ENCODE measurements at regions not wholly inside any gene's neighbourhood (a gene's known extent, or its start where the extent isn't known, plus 50 kb on each side); places are given as distances from the start of the nearest gene placed in this dataset.

DNA sequence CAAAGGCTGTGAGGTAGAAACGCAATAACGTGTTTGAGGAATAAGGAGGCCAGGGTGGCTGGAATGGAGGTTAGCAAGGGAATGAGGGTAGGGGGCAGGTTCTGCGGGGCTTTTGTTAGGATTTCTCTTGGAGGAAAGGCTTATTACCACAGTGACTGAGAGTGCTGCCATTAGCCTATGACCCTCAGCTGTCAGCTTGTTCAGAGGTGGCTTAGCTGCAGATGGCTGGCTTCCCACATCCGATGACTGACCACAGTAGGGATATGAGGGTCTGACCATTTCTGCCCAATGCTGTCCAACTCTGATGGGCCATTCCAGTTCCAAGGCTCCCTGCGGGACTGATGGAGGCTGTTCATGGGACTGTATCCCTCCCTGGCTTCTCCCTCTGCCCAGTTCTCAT lies 181.8 kb downstream of the MIAT start:
- TF ChIP-seq, protein P1, sequence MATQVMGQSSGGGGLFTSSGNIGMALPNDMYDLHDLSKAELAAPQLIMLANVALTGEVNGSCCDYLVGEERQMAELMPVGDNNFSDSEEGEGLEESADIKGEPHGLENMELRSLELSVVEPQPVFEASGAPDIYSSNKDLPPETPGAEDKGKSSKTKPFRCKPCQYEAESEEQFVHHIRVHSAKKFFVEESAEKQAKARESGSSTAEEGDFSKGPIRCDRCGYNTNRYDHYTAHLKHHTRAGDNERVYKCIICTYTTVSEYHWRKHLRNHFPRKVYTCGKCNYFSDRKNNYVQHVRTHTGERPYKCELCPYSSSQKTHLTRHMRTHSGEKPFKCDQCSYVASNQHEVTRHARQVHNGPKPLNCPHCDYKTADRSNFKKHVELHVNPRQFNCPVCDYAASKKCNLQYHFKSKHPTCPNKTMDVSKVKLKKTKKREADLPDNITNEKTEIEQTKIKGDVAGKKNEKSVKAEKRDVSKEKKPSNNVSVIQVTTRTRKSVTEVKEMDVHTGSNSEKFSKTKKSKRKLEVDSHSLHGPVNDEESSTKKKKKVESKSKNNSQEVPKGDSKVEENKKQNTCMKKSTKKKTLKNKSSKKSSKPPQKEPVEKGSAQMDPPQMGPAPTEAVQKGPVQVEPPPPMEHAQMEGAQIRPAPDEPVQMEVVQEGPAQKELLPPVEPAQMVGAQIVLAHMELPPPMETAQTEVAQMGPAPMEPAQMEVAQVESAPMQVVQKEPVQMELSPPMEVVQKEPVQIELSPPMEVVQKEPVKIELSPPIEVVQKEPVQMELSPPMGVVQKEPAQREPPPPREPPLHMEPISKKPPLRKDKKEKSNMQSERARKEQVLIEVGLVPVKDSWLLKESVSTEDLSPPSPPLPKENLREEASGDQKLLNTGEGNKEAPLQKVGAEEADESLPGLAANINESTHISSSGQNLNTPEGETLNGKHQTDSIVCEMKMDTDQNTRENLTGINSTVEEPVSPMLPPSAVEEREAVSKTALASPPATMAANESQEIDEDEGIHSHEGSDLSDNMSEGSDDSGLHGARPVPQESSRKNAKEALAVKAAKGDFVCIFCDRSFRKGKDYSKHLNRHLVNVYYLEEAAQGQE (IDR thresholded peaks at IDR 0.05; ENCODE audit: insufficient read depth in 1 of 2, low read depth in 2 of 2, low read length in 2 of 2) = no peak
- no peak for TF ChIP-seq TAF1 (IDR thresholded peaks at IDR 0.05; ENCODE audit: borderline replicate concordance, insufficient read depth, low read length)
- TF ChIP-seq SIN3A (IDR thresholded peaks at IDR 0.05; ENCODE audit: borderline replicate concordance, insufficient read depth, low read length) = no peak
- no peak for TF ChIP-seq POLR2AphosphoS5 (IDR thresholded peaks at IDR 0.05; ENCODE audit: low read depth, low read length)
- no peak for TF ChIP-seq FOXP2 (optimal IDR thresholded peaks at IDR 0.05; ENCODE audit: borderline replicate concordance, extremely low read depth, extremely low read length, insufficient read depth)

DNA sequence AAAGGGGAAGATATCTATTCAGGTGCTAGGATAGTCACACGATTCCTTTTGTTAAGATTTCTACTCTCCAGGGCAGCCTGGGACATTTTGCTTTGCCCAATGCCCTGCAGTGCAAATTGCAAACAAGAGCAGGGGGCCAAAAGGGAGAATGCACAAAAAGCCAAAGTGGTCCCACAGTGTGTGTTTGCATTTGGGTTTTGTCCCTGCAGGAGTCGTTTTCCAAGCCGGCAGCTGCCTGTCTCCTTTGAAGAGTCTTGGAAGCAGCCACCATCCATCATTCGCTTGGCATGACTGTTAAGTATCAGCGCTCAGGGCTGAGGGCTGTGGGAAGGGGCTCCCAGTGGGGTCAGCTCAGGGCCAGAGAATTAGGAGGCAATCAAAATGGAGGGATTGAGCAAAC lies 184.7 kb downstream of the MIAT start:
- TF ChIP-seq FOXP2 (optimal IDR thresholded peaks at IDR 0.05; ENCODE audit: borderline replicate concordance, extremely low read depth, extremely low read length, insufficient read depth) (no peak), POLR2AphosphoS5 (IDR thresholded peaks at IDR 0.05; ENCODE audit: low read depth, low read length) (no peak), SIN3A (IDR thresholded peaks at IDR 0.05; ENCODE audit: borderline replicate concordance, insufficient read depth, low read length) (no peak), TAF1 (IDR thresholded peaks at IDR 0.05; ENCODE audit: borderline replicate concordance, insufficient read depth, low read length) (no peak)
- TF ChIP-seq, protein P1 (IDR thresholded peaks at IDR 0.05; ENCODE audit: insufficient read depth in 1 of 2, low read depth in 2 of 2, low read length in 2 of 2) = no peak

DNA sequence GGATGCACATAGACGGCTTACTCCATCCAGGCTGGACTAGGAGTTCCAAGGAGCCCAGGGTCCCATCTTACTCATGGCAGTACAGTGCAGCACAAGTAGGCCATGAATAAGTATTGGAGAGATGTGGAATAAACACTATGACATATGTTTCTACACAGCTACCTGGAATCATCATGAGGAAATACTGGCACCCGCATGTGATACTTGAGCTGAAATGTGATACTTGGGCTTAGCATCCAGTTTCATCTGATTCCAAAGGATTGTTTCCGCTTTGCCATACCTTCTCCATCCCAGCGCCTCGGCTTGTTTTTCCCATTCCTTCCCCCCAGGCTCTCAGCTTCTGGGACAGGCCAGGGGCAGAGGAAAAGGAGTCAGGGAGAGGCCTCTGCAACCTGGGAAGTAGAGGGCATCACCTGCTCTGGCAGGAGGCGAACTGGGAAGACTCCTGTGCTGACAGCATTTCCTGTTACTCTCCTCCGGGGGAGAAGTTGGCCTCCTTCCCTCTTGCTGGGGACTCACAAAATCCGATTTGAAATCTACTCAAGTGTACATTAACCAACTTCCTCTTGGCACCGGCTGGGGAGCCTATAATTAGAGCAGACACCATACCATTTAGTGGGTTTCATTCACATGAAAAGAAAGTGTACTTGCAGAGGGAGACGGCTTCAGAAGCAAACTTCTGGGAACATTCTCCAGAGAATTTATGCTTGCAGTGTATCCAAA lies 187.8 kb downstream of the MIAT start:
- TF ChIP-seq SIN3A (IDR thresholded peaks at IDR 0.05; ENCODE audit: borderline replicate concordance, insufficient read depth, low read length) = no peak
- TF ChIP-seq TAF1 (IDR thresholded peaks at IDR 0.05; ENCODE audit: borderline replicate concordance, insufficient read depth, low read length) = no peak
- TF ChIP-seq, protein P1 (IDR thresholded peaks at IDR 0.05; ENCODE audit: insufficient read depth in 1 of 2, low read depth in 2 of 2, low read length in 2 of 2) = no peak
- TF ChIP-seq FOXP2 (optimal IDR thresholded peaks at IDR 0.05; ENCODE audit: borderline replicate concordance, extremely low read depth, extremely low read length, insufficient read depth) = no peak
- TF ChIP-seq POLR2AphosphoS5 (IDR thresholded peaks at IDR 0.05; ENCODE audit: low read depth, low read length) = no peak

DNA sequence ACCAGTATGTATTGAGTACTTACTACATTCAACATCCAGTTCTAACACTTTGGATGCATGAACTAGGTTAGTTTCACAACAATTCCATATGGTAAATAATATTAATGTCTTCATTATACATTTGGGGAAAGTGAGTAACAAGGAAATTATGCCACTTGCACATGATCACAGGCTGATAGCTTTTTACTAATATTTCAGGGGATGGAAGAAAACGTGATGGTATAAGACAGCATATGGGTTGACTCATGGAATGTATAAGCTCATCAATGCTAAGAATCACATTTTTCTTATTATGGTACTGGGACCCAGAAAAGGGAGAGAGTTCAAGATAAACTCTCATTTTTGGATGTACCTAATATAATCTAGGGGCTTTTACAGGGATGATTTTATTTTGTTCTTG lies 188.7 kb downstream of the MIAT start:
- TF ChIP-seq TAF1 (IDR thresholded peaks at IDR 0.05; ENCODE audit: borderline replicate concordance, insufficient read depth, low read length) (no peak), FOXP2 (optimal IDR thresholded peaks at IDR 0.05; ENCODE audit: borderline replicate concordance, extremely low read depth, extremely low read length, insufficient read depth) (no peak), POLR2AphosphoS5 (IDR thresholded peaks at IDR 0.05; ENCODE audit: low read depth, low read length) (no peak), SIN3A (IDR thresholded peaks at IDR 0.05; ENCODE audit: borderline replicate concordance, insufficient read depth, low read length) (no peak)
- TF ChIP-seq, protein P1 (IDR thresholded peaks at IDR 0.05; ENCODE audit: insufficient read depth in 1 of 2, low read depth in 2 of 2, low read length in 2 of 2) = no peak

Data from PFSK-1 (cell line).